AML-193 (cell line): ENCODE measurements at regions not wholly inside any gene's neighbourhood (a gene's known extent, or its start where the extent isn't known, plus 50 kb on each side); places are given as distances from the start of the nearest gene placed in this dataset.

ENCODE experiments used
- DNase-seq, 2 experiments: peaks; one replicate each; lab custom pipeline; 2025; lab: John Stamatoyannopoulos, UW

DNA sequence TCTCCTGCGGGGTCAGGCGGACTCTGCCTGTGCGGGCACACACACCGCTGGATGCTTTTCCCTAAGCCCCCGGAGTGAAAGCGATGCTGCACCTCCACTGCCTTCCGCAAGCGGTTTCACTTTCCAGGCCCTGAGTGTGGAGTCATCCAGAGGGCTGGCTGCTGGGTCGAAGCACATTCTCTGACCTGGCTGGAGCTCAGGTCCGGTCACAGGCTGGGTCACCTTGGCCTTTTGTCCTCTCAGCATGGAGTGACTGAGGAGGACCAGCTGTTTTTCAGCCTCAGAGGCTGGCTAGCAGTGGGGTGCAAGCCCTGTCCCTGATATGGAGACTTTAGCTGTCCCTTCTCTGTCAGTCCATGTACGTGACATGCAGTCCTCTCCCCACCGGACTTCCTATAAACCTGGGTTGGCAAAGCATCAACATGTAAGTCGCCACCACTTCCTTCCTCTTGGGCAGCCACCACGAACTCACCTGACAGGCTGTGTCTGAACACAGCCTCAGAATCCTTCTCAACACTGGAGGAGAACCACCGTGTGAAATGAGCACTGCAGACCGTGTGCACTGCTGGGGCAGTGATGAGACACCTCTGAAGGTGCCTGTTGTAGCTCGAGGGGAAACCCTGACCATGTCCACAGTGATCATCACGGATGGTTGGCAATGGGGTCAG lies 51.3 kb downstream of the GADD45G start:
- no peak for DNase-seq

DNA sequence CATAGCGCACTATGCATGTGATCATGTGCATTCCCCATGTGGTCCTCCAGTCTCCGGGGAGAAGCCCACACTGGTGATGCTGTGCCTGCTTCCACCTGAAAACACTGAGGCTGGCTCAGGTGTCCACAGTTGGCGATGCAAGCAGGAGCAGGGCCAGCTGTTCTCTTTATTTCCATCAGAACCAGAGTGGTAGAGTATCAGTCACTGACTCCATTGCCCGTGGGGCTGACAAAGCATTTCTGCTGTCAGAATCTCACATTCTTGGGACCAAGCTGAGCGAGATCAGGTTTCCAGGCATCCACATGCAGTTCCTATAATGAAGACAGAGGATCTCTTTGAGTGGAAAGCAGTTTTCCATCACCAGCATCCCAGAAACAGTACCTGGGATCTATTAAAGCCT lies 52.5 kb downstream of the GADD45G start:
- DNase-seq: no peak

DNA sequence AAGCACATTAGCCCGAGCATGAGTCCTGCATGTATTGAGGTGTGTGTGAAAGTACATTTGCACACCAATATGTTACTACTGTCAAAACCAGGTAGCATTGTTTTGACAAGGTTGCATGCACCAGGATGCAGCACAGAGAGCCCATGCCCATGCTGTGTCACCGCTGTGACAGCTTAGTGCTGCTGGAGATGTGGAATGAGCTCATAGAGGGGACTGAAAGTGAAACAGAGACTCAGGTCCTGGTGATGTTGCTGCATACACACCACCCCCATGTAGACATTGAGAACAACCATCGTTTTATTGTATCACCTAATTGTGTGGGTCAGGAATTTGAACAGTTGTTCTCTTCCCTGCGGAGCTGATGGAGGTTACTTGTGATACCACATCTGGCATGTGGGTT lies 53.0 kb downstream of the GADD45G start:
- DNase-seq: no peak

GRCh38 chr9:89658401-89658800 lies 53.6 kb downstream of the GADD45G start:
- DNase-seq: no peak

DNA sequence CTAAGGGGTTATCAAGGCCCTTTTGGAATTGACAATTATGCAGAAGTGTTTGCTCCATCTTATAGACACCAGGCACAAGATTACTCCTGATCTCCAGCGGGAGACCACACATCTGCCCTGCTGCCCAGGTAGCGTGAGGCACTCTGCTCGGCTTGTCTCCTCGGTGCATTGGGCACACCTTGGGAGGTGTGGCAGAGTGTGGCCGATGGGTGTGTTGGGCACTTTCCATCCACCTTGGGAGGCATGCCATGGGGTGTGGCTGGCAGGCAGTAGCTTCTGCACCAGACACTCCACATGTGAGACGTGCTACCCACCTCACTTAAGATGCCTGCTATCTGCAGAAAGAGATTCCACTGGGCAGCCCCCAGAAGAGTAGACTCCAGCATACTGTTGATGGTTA lies 54.1 kb downstream of the GADD45G start:
- DNase-seq: no peak

- no peak for DNase-seq
Observed at GRCh38 chr9:89659473-89659872, 54.7 kb downstream of the GADD45G start.

GRCh38 chr9:89659891-89660685 lies 55.3 kb downstream of the GADD45G start:
- DNase-seq: no peak

GRCh38 chr9:89661391-89661949 lies 56.7 kb downstream of the GADD45G start:
- peak in 1 of 2 experiments; percentile 0 for DNase-seq

DNA sequence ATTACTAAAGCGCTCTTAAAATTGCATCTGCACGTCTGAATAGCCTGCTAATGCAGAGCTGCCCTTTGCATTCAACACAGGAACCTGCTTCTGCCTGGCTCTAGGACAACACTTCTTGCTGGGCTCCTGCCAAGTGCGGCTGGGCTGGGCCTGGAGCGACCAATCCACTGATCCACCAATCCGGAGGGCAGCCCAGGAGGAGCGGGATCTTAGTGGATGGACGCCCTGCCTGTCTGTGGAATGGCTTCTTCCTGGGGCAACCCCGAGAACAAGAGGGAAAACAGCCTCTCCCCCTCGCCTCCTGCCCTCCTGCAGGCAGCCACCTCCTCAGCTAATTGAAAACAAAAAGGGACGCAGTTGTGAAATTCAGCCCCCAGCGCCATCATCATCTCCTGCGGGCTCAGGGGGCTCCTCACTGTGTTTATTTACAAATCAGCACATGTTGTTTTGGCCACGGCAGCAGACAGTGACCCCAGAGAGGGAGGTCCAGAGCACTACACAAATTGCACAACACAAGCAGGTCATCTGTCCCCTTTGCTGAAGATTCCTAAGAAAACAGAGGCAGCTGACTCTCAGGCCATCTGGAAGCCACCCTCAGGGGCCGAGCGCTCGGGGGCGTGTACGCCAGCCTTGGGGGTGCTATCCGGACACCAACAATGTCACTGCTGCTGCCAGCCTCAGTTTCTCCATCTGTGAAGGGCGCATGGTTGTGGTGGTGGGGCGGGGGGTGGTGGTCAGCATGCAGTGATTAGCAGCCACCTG lies 57.3 kb downstream of the GADD45G start:
- no peak for DNase-seq

GRCh38 chr9:89662718-89663613 lies 58.2 kb downstream of the GADD45G start:
- no peak for DNase-seq

DNA sequence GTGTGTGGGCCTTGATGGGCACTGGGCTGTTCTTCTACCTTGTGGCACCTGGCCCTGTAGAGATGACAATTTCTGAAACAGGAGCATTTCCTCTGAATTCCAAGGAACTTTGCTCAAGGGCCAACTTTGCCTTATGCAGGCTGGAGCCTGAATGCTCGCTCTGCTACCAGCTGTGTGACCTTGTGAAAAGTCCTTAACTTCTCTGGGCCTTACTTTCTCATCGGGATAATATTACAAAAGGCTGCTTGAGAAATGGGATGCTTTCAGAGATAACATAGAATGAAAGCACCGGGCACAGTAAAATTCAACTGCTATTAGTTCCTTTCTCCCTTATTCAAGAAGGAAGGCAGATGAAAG lies 58.8 kb downstream of the GADD45G start:
- no peak for DNase-seq

GRCh38 chr9:89664010-89664409 lies 59.2 kb downstream of the GADD45G start:
- no peak for DNase-seq

GRCh38 chr9:89664896-89665329 lies 60.1 kb downstream of the GADD45G start:
- no peak for DNase-seq

- DNase-seq: no peak
Observed at GRCh38 chr9:89666364-89666763, 61.6 kb downstream of the GADD45G start.

- DNase-seq: no peak
Observed at GRCh38 chr9:89666950-89667349, 62.1 kb downstream of the GADD45G start.

DNA sequence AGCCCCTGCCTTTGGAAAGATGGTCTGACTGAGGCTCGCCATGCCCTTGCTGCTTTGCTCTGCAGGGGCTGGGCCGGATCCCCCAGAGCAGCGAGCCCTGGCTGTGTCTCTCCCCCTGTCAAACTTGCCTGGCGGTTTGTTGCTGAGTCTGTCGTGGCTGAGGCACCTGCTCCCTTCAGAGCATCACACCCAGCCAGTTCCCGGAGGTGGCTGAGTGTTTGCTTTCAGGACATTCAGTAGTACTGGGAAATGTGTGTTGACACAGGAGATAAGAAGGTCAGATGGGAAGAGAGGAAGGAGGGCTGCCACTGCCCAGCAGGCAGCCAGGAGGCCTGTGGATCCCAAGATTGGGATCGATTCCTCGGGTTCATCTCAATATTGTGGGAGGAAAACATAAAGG lies 62.9 kb downstream of the GADD45G start:
- DNase-seq: no peak

GRCh38 chr9:89668216-89668865 lies 63.5 kb downstream of the GADD45G start:
- no peak for DNase-seq

GRCh38 chr9:89668866-89669246 lies 64.0 kb downstream of the GADD45G start:
- no peak for DNase-seq

DNA sequence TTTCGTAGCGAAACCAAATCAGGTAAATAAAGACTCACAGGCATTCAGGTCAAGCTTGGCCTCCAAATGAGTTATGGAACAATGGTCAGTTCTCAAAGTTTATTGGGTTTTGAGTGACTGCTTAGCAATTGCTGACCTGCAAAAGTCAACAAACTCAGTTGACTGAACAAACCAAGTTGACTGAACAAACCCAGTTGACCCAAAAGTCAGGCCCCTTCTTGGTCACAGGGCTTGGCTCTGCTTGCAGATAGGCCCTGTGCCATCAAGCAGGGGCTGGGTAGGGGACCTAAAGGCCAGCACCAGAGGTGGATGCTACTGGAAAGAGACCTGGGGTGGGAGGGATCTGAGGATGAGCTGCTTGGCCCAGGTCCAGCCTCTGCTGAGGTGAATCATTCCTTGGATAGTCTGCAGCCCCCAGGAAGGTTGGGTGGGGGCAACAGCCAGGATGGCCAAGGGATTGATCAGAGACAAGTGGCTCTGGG lies 64.6 kb downstream of the GADD45G start:
- no peak for DNase-seq

DNA sequence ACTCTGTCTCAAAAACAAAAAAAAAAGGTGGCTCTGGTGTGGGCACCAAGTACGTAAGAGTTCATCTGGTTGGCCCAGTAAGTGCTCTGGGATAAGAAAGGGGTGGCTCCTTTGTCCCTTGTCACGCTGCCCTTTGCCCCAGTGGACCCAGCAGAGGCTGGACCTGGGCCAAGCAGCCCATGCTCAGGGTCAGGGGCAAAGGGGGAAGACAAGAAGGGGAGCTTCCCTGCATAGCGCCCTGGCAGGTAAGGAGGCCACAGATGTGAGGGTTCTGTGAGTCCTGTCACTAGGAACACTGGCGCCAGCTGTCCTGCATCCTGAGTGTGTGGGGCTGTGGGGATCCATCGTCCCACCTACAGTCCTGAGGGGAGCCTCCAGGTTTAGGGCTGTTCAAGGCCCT lies 65.3 kb downstream of the GADD45G start:
- DNase-seq: no peak
